DOHH2 (cell line): ENCODE measurements at regions not wholly inside any gene's neighbourhood (a gene's known extent, or its start where the extent isn't known, plus 50 kb on each side); places are given as distances from the start of the nearest gene placed in this dataset.

ENCODE experiments used
- H3F3A ChIP-seq: fragments of 200-600 bp; sonication (generic), shearing (Covaris generic); 2 replicates; pipeline ENCODE4 v1.6.0; 2016; ENCODE audit warnings: antibody characterized with exemption, mild to moderate bottlenecking; ENCODE audit not compliant: control insufficient read depth, insufficient read depth
- H3K27ac ChIP-seq: fragments of 200-600 bp; sonication (generic); 2 replicates; pipeline ENCODE4 v1.5.1; 2014; ENCODE audit warnings: low read depth, mild to moderate bottlenecking, low read length, moderate library complexity
- H3K27me3 ChIP-seq: fragments of 200-600 bp; sonication (generic); 2 replicates; pipeline ENCODE4 v1.6.1; 2014; ENCODE audit warnings: mild to moderate bottlenecking, low read length, mixed read lengths; ENCODE audit not compliant: control insufficient read depth
- H3K36me3 ChIP-seq: fragments of 200-600 bp; sonication (generic); 2 replicates; pipeline ENCODE4 v1.6.1; 2014; ENCODE audit warnings: mild to moderate bottlenecking, low read length, moderate library complexity, mixed read lengths; ENCODE audit not compliant: control insufficient read depth
- H3K4me1 ChIP-seq: fragments of 200-600 bp; sonication (generic); 2 replicates; pipeline ENCODE4 v1.6.1; 2014; ENCODE audit warnings: mild to moderate bottlenecking, low read length, mixed read lengths; ENCODE audit not compliant: control insufficient read depth
- H3K4me2 ChIP-seq: fragments of 200-600 bp; sonication (generic); 2 replicates; pipeline ENCODE4 v1.6.0; 2014; ENCODE audit warnings: mild to moderate bottlenecking, low read length, moderate library complexity
- H3K4me3 ChIP-seq: fragments of 200-600 bp; sonication (generic); 2 replicates; pipeline ENCODE4 v1.5.1; 2014; ENCODE audit warnings: mild to moderate bottlenecking, low read length, mixed read lengths
- H3K79me2 ChIP-seq: fragments of 200-600 bp; sonication (generic); 2 replicates; pipeline ENCODE4 v1.6.1; 2014; ENCODE audit warnings: mild to moderate bottlenecking, low read length, mixed read lengths; ENCODE audit not compliant: control insufficient read depth
- H3K9me2 ChIP-seq: fragments of 200-600 bp; sonication (generic); replicated peaks from 2 replicates; pipeline ENCODE4 v1.6.1; 2014; ENCODE audit warnings: mild to moderate bottlenecking, low read length, mixed read lengths; ENCODE audit not compliant: control insufficient read depth
- H3K9me3 ChIP-seq: fragments of 200-600 bp; sonication (generic); 2 replicates; pipeline ENCODE4 v1.6.1; 2014; ENCODE audit warnings: antibody characterized with exemption, low read length, mixed read lengths; ENCODE audit not compliant: control insufficient read depth, insufficient read depth
- H4K20me1 ChIP-seq: fragments of 200-600 bp; sonication (generic); 2 replicates; pipeline ENCODE4 v1.6.0; 2014; ENCODE audit warnings: low read depth, mild to moderate bottlenecking, antibody characterized with exemption, low read length, moderate library complexity; ENCODE audit not compliant: control insufficient read depth, insufficient read depth
- CTCF ChIP-seq: fragments of 200-600 bp; sonication (generic); IDR thresholded peaks from one replicate; pipeline ENCODE4 v1.5.1; 2014; ENCODE audit warnings: antibody characterized with exemption, mild to moderate bottlenecking, low read depth, low read length; ENCODE audit not compliant: poor library complexity, severe bottlenecking
- EZH2phosphoT487 ChIP-seq: fragments of 200-600 bp; sonication (generic); IDR thresholded peaks from 2 replicates; pipeline ENCODE4 v1.6.1; 2017; ENCODE audit warnings: borderline replicate concordance, mild to moderate bottlenecking, antibody characterized with exemption, low read length, moderate library complexity, mixed read lengths

DNA sequence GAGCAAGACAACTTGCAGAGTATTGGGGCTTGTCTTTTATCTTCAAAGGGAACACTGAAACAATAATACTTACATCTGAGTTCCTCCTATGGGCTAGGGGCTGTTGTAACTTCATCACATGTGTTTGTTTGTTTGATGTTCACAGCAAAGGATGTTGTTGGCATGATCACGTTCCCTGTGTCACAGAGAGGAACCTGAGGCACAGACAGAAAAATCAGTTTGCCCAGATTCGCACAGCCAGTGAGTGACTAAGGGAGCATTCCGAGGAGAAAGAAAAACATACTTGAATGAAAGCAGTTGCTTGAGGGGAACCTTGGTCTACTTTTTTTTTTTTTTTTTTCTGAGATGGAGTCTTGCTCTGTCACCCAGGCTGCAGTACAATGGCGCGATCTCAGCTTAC lies 87.2 kb upstream of the PFKP start:
- no peak overlapping the region for H3K4me3 ChIP-seq
- no peaks in the 10 kb centered on the region for H4K20me1 ChIP-seq
- no peaks in the 10 kb centered on the region for H3K4me1 ChIP-seq
- TF ChIP-seq EZH2phosphoT487 (no peak), CTCF (no peak)
- H3K27me3 ChIP-seq, result peaks cover 5% of the 10 kb centered on the region; the same call in 1 of the 2 replicates
- H3K9me2 ChIP-seq, result no peaks in the 10 kb centered on the region
- no peaks in the 10 kb centered on the region for H3K79me2 ChIP-seq
- H3F3A ChIP-seq, result no peaks in the 10 kb centered on the region
- H3K4me2 ChIP-seq, result no peak overlapping the region
- H3K9me3 ChIP-seq, result no peaks in the 10 kb centered on the region
- no peak overlapping the region for H3K27ac ChIP-seq
- H3K36me3 ChIP-seq, result no peaks in the 10 kb centered on the region

- Histone ChIP-seq H4K20me1 (no peaks in the 10 kb centered on the region), H3K79me2 (no peaks in the 10 kb centered on the region), H3K4me1 (no peaks in the 10 kb centered on the region), H3F3A (no peaks in the 10 kb centered on the region), H3K9me3 (no peaks in the 10 kb centered on the region), H3K9me2 (no peaks in the 10 kb centered on the region), H3K27ac (no peak overlapping the region), H3K36me3 (no peaks in the 10 kb centered on the region), H3K4me2 (no peak overlapping the region), H3K4me3 (no peak overlapping the region), H3K27me3 (no peaks in the 10 kb centered on the region)
- no peak for TF ChIP-seq EZH2phosphoT487
- TF ChIP-seq CTCF, result no peak
These were observed 88.0 kb upstream of the PFKP start for GRCh38 chr10:2979306-2979705.

DNA sequence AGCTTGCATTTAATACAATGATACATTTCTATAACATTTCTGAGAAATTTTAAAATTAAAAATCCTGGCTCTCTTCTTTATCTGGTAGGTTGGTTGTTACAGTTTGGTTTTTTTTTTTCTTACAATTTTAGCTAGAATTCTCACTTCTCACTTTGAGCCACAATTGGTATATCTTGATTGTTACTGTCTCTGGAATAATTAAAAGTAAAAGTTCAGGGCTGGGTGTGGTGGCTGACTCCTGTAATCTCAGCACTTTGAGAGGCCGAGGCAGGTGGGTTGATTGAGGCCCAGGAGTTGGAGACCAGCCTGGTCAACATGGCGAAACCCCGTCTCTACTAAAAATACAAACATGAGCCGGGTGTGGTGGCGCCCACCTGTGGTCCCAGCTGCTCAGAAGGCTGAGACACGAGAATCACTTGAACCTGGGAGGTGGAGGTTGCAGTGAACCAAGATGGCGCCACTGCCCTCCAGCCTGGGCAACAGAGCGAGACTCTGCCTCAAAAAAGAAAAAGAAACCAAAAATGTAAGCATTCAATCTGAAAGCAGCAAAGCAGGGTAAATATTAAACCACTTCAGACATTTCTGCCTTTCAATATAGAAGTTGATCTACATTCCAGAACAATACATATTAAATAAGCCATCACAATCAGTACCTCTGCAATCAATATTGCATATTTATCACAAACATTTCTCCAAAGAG lies 88.6 kb upstream of the PFKP start:
- Histone ChIP-seq H3K9me2 (no peaks in the 10 kb centered on the region), H3F3A (no peaks in the 10 kb centered on the region), H3K9me3 (no peaks in the 10 kb centered on the region), H3K36me3 (no peaks in the 10 kb centered on the region), H3K4me3 (no peak overlapping the region), H3K79me2 (no peaks in the 10 kb centered on the region), H4K20me1 (no peaks in the 10 kb centered on the region), H3K4me2 (no peak overlapping the region), H3K27ac (no peak overlapping the region), H3K27me3 (no peaks in the 10 kb centered on the region), H3K4me1 (no peaks in the 10 kb centered on the region)
- TF ChIP-seq CTCF (no peak), EZH2phosphoT487 (no peak)
